SK-N-SH (cell line): ENCODE measurements at regions not wholly inside any gene's neighbourhood (a gene's known extent, or its start where the extent isn't known, plus 50 kb on each side); places are given as distances from the start of the nearest gene placed in this dataset.

Source experiments
- CTCF ChIP-seq: fragments of 200-600 bp; sonication (generic); IDR thresholded peaks from 2 replicates; pipeline ENCODE4 v1.6.1; 2017; ENCODE audit warnings: antibody characterized with exemption, mild to moderate bottlenecking, moderate library complexity
- JUND ChIP-seq: IDR thresholded peaks from 2 replicates; pipeline ENCODE4 v1.4.0; 2012
- PBX3 ChIP-seq: IDR thresholded peaks from 2 replicates; pipeline ENCODE4; 2012
- POLR2AphosphoS5 ChIP-seq: IDR thresholded peaks from 2 replicates; pipeline ENCODE4 v1.6.1; 2012; ENCODE audit warnings: low read depth, low read length
- RAD21 ChIP-seq: IDR thresholded peaks from 2 replicates; pipeline ENCODE4 v1.6.1; 2012; ENCODE audit warnings: mild to moderate bottlenecking, low read length
- TAF1 ChIP-seq: IDR thresholded peaks from 2 replicates; pipeline ENCODE4 v1.6.1; 2012; ENCODE audit warnings: low read depth, mild to moderate bottlenecking, low read length, moderate library complexity, borderline replicate concordance
- YY1 ChIP-seq: IDR thresholded peaks from 2 replicates; pipeline ENCODE4 v1.4.0; 2012; ENCODE audit warnings: low read depth, mild to moderate bottlenecking
- TF ChIP-seq, protein P1 (sequence below): IDR thresholded peaks from 2 replicates; pipeline ENCODE4 v1.6.1; 2012; ENCODE audit warnings: mild to moderate bottlenecking, low read depth, low read length, moderate library complexity

GRCh38 chr4:137393044-137393443, 139.2 kb downstream of the PCDH18 start:
- TF ChIP-seq CTCF (no peak), PBX3 (no peak), RAD21 (no peak), POLR2AphosphoS5 (no peak), TAF1 (no peak), YY1 (no peak), JUND (no peak)
- TF ChIP-seq, protein P1, sequence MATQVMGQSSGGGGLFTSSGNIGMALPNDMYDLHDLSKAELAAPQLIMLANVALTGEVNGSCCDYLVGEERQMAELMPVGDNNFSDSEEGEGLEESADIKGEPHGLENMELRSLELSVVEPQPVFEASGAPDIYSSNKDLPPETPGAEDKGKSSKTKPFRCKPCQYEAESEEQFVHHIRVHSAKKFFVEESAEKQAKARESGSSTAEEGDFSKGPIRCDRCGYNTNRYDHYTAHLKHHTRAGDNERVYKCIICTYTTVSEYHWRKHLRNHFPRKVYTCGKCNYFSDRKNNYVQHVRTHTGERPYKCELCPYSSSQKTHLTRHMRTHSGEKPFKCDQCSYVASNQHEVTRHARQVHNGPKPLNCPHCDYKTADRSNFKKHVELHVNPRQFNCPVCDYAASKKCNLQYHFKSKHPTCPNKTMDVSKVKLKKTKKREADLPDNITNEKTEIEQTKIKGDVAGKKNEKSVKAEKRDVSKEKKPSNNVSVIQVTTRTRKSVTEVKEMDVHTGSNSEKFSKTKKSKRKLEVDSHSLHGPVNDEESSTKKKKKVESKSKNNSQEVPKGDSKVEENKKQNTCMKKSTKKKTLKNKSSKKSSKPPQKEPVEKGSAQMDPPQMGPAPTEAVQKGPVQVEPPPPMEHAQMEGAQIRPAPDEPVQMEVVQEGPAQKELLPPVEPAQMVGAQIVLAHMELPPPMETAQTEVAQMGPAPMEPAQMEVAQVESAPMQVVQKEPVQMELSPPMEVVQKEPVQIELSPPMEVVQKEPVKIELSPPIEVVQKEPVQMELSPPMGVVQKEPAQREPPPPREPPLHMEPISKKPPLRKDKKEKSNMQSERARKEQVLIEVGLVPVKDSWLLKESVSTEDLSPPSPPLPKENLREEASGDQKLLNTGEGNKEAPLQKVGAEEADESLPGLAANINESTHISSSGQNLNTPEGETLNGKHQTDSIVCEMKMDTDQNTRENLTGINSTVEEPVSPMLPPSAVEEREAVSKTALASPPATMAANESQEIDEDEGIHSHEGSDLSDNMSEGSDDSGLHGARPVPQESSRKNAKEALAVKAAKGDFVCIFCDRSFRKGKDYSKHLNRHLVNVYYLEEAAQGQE: no peak
